Lung (tissue), 11 donors: ENCODE measurements at regions not wholly inside any gene's neighbourhood (a gene's known extent, or its start where the extent isn't known, plus 50 kb on each side); places are given as distances from the start of the nearest gene placed in this dataset.

Experiments used
- ATAC-seq: fragments of 200-7000 bp; cut with Tn5 transposase; one replicate; pipeline ENCODE4 v1.9.1; 2020; ENCODE audit warnings: moderate number of reproducible peaks; ENCODE audit not compliant: insufficient read depth, low FRiP score
- DNase-seq, 3 donors: peaks; one replicate each; pipeline ENCODE4 v3.0.0-alpha.2; 2013 to 2017
- H3K27ac ChIP-seq, 2 donors: one replicate each; pipeline ENCODE4 v1.5.1; 2013; ENCODE audit warnings: mild to moderate bottlenecking in 2 of 2, moderate library complexity in 2 of 2, control low read depth in 1 of 2, inconsistent platforms in 1 of 2, low read depth in 1 of 2, low read length in 1 of 2
- H3K27me3 ChIP-seq, 3 donors: one replicate each; pipeline ENCODE4 v1.5.1; 2013; ENCODE audit warnings: low read length in 2 of 3; ENCODE audit not compliant: control insufficient read depth in 3 of 3, insufficient read depth in 3 of 3
- H3K36me3 ChIP-seq, 4 donors: one replicate each; pipeline ENCODE4 v1.5.1; 2013; ENCODE audit warnings: low read length in 4 of 4, mild to moderate bottlenecking in 1 of 4, moderate library complexity in 1 of 4; ENCODE audit not compliant: control insufficient read depth in 4 of 4, insufficient read depth in 4 of 4
- H3K4me1 ChIP-seq, 5 donors: one replicate each; pipeline ENCODE4 v1.5.1; 2013; ENCODE audit warnings: low read length in 5 of 5, mild to moderate bottlenecking in 2 of 5, moderate library complexity in 1 of 5; ENCODE audit not compliant: control insufficient read depth in 5 of 5, insufficient read depth in 5 of 5
- H3K4me3 ChIP-seq: one replicate; pipeline ENCODE4 v1.5.1; 2013; ENCODE audit warnings: mild to moderate bottlenecking, control low read depth, moderate library complexity
- H3K9ac ChIP-seq, 2 donors: one replicate each; pipeline ENCODE4 v1.5.1; 2013; ENCODE audit warnings: low read length in 2 of 2, control low read depth in 1 of 2; ENCODE audit not compliant: insufficient read depth in 1 of 2
- H3K9me3 ChIP-seq, 4 donors: one replicate each; pipeline ENCODE4 v1.5.1; 2013; ENCODE audit warnings: low read length in 3 of 4, mild to moderate bottlenecking in 1 of 4, moderate library complexity in 1 of 4; ENCODE audit not compliant: control insufficient read depth in 4 of 4, insufficient read depth in 3 of 4
- WGBS, 2 donors: extraction: QIAGEN DNeasy Blood & Tissue Kit; methylation state at CpG; one replicate each; pipeline ENCODE4 v1.1.7; 2013; 5-methylcytosine and 5-hydroxymethylcytosine counted together
- TF ChIP-seq, protein P1 (sequence below): IDR thresholded peaks from 2 replicates; pipeline ENCODE4 v1.5.1; 2012; ENCODE audit warnings: mild to moderate bottlenecking; ENCODE audit errors: control extremely low read depth, extremely low read depth
- donor health status: control.
- donor health status: control.
- donor health status: Bipolar disorder and iron deficiency.
- donor health status: healthy.
- donor health status: DM: yes; HTN: yes; CAD: no.

GRCh38 chr10:43980313-43980712, 331.6 kb upstream of the ZNF32 start:
- H3K9me3 ChIP-seq: peaks cover 0 to 2% (median 0%) of the 10 kb centered on the region in 4 donors
- no peak overlapping the region for H3K27ac ChIP-seq
- WGBS, 2 donors: 30 to 47% methylated on average over 8 of the region's 8 CpGs
- H3K9ac ChIP-seq: no peak overlapping the region
- no peaks in the 10 kb centered on the region for H3K36me3 ChIP-seq
- peak in 2 of 3 donors; percentile 51 to 63 for DNase-seq
- H3K27me3 ChIP-seq: no peaks in the 10 kb centered on the region
- ATAC-seq: no peak
- peaks cover 0 to 15% (median 8%) of the 10 kb centered on the region in 5 donors for H3K4me1 ChIP-seq
- H3K4me3 ChIP-seq: no peak overlapping the region
- TF ChIP-seq, protein P1, sequence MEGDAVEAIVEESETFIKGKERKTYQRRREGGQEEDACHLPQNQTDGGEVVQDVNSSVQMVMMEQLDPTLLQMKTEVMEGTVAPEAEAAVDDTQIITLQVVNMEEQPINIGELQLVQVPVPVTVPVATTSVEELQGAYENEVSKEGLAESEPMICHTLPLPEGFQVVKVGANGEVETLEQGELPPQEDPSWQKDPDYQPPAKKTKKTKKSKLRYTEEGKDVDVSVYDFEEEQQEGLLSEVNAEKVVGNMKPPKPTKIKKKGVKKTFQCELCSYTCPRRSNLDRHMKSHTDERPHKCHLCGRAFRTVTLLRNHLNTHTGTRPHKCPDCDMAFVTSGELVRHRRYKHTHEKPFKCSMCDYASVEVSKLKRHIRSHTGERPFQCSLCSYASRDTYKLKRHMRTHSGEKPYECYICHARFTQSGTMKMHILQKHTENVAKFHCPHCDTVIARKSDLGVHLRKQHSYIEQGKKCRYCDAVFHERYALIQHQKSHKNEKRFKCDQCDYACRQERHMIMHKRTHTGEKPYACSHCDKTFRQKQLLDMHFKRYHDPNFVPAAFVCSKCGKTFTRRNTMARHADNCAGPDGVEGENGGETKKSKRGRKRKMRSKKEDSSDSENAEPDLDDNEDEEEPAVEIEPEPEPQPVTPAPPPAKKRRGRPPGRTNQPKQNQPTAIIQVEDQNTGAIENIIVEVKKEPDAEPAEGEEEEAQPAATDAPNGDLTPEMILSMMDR: no peak

GRCh38 chr10:43979551-43979950, 330.9 kb upstream of the ZNF32 start:
- Histone ChIP-seq H3K27ac (no peak overlapping the region), H3K9me3 (peaks cover 0 to 2% (median 0%) of the 10 kb centered on the region in 4 donors), H3K36me3 (no peaks in the 10 kb centered on the region), H3K27me3 (no peaks in the 10 kb centered on the region), H3K4me1 (peaks cover 0 to 15% (median 8%) of the 10 kb centered on the region in 5 donors), H3K4me3 (no peak overlapping the region), H3K9ac (no peak overlapping the region)
- WGBS, 2 donors: 75 to 78% methylated on average over 3 of the region's 3 CpGs
- no peak for DNase-seq
- TF ChIP-seq, protein P1: no peak
- ATAC-seq: no peak

DNA sequence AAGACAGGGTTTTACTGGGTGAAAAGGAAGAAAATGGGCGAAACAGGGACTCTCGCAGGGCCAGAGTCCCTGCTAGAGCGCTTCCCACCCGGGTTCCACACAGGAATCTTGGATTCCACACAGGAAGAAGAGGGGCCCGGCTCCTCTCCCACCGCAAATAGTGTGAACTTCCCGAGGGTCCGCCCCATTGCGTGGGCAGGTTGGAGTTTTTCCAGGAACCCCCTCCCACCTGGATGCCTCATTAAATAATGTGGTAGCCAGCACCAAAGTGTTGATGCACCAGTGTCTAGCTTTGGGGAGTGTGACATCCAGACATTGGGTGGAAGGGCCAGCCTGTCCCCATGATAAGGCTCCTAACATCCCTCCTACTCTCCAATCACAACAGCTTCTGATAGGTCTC, 330.3 kb upstream of the ZNF32 start:
- Histone ChIP-seq H3K27me3 (no peaks in the 10 kb centered on the region), H3K4me3 (no peak overlapping the region), H3K36me3 (no peaks in the 10 kb centered on the region), H3K9me3 (peaks cover 0 to 2% (median 0%) of the 10 kb centered on the region in 4 donors), H3K27ac (no peak overlapping the region), H3K9ac (no peak overlapping the region), H3K4me1 (peaks cover 0 to 15% (median 8%) of the 10 kb centered on the region in 5 donors)
- whole genome bisulfite sequencing, 2 donors: 94 to 96% methylated on average over 9 of the region's 9 CpGs
- ATAC-seq: no peak
- TF ChIP-seq, protein P1: no peak
- no peak for DNase-seq

DNA sequence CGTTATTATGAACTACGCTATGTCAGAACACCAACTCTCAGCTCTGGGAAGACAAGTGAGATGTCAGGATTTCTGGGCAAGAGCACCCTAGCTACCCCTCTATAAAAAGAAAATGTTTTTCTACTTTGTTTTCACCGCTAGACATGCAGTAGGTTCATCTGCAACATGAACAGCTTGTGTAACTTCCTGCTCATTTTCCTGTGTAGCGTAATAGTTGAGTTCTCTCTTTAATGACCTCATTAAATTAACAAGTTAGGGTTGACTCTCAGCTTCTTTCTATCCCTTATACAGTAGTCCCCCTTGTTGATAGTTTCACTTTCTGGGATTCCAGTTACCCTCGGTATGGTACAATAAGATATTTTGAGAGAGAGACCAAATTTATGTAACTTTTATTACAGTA, 329.4 kb upstream of the ZNF32 start:
- TF ChIP-seq, protein P1: no peak
- Histone ChIP-seq H3K4me3 (no peak overlapping the region), H3K27me3 (no peaks in the 10 kb centered on the region), H3K27ac (no peak overlapping the region), H3K9me3 (peaks cover 0 to 2% (median 0%) of the 10 kb centered on the region in 4 donors), H3K9ac (no peak overlapping the region), H3K36me3 (no peaks in the 10 kb centered on the region), H3K4me1 (peaks cover 0 to 15% (median 8%) of the 10 kb centered on the region in 5 donors)
- ATAC-seq (no peak), DNase-seq (no peak)
- WGBS, 2 donors: 46 to 68% methylated on average over 5 of the region's 5 CpGs
